ENCODE measurements at regions not wholly inside any gene's neighbourhood (a gene's known extent, or its start where the extent isn't known, plus 50 kb on each side); places are given as distances from the start of the nearest gene placed in this dataset.

- Histone ChIP-seq H3K9ac (ENCODE audit: insufficient read length) (no peak overlapping the region), H3K27ac (no peak overlapping the region), H3K36me3 (ENCODE audit: insufficient read depth, low read length) (no peaks in the 10 kb centered on the region), H3K9me3 (ENCODE audit: low read depth, low read length) (no peaks in the 10 kb centered on the region), H3K4me3 (no peak overlapping the region)
- TF ChIP-seq FOXP2 (optimal IDR thresholded peaks at IDR 0.05; ENCODE audit: control extremely low read depth, extremely low read length, insufficient read depth): no peak
- no peak for TF ChIP-seq POLR2AphosphoS5 (IDR thresholded peaks at IDR 0.05; ENCODE audit: borderline replicate concordance, low read depth, low read length)
- TF ChIP-seq EZH2 (IDR thresholded peaks at IDR 0.05): no peak
- DNase-seq (ENCODE audit: low read depth, low spot score): no peak
Observed at GRCh38 chr16:85306071-85306792, 194.0 kb upstream of the CIBAR2 start.

GRCh38 chr16:85306793-85307551 lies 194.7 kb upstream of the CIBAR2 start:
- H3K36me3 ChIP-seq (ENCODE audit: insufficient read depth, low read length): no peaks in the 10 kb centered on the region
- no peak overlapping the region for H3K27ac ChIP-seq
- no peaks in the 10 kb centered on the region for H3K9me3 ChIP-seq (ENCODE audit: low read depth, low read length)
- no peak for DNase-seq (ENCODE audit: low read depth, low spot score)
- no peak overlapping the region for H3K4me3 ChIP-seq
- TF ChIP-seq FOXP2 (optimal IDR thresholded peaks at IDR 0.05; ENCODE audit: control extremely low read depth, extremely low read length, insufficient read depth): no peak
- TF ChIP-seq EZH2 (IDR thresholded peaks at IDR 0.05): no peak
- no peak for TF ChIP-seq POLR2AphosphoS5 (IDR thresholded peaks at IDR 0.05; ENCODE audit: borderline replicate concordance, low read depth, low read length)
- H3K9ac ChIP-seq (ENCODE audit: insufficient read length): no peak overlapping the region

GRCh38 chr16:85307552-85308364 lies 195.5 kb upstream of the CIBAR2 start:
- no peak for DNase-seq (ENCODE audit: low read depth, low spot score)
- H3K9me3 ChIP-seq (ENCODE audit: low read depth, low read length): no peaks in the 10 kb centered on the region
- H3K27ac ChIP-seq: 0 out of 2 replicates have a peak overlapping the region, but pooled peaks have one; percentile 13
- H3K36me3 ChIP-seq (ENCODE audit: insufficient read depth, low read length): no peaks in the 10 kb centered on the region
- H3K9ac ChIP-seq (ENCODE audit: insufficient read length): no peak overlapping the region
- no peak for TF ChIP-seq POLR2AphosphoS5 (IDR thresholded peaks at IDR 0.05; ENCODE audit: borderline replicate concordance, low read depth, low read length)
- TF ChIP-seq FOXP2 (optimal IDR thresholded peaks at IDR 0.05; ENCODE audit: control extremely low read depth, extremely low read length, insufficient read depth): no peak
- H3K4me3 ChIP-seq: no peak overlapping the region

- Histone ChIP-seq H3K36me3 (ENCODE audit: insufficient read depth, low read length) (no peaks in the 10 kb centered on the region), H3K4me3 (no peak overlapping the region), H3K9ac (ENCODE audit: insufficient read length) (no peak overlapping the region), H3K27ac (0 out of 2 replicates have a peak overlapping the region, but pooled peaks have one; percentile 13), H3K9me3 (ENCODE audit: low read depth, low read length) (no peaks in the 10 kb centered on the region)
- DNase-seq (ENCODE audit: low read depth, low spot score): no peak
- TF ChIP-seq FOXP2 (optimal IDR thresholded peaks at IDR 0.05; ENCODE audit: control extremely low read depth, extremely low read length, insufficient read depth): no peak
- no peak for TF ChIP-seq EZH2 (IDR thresholded peaks at IDR 0.05)
- TF ChIP-seq POLR2AphosphoS5 (IDR thresholded peaks at IDR 0.05; ENCODE audit: borderline replicate concordance, low read depth, low read length): no peak
Observed at GRCh38 chr16:85308611-85309540, 196.6 kb upstream of the CIBAR2 start.

- Histone ChIP-seq H3K9me3 (ENCODE audit: low read depth, low read length) (no peaks in the 10 kb centered on the region), H3K36me3 (ENCODE audit: insufficient read depth, low read length) (no peaks in the 10 kb centered on the region), H3K9ac (ENCODE audit: insufficient read length) (no peak overlapping the region), H3K27ac (no peak overlapping the region), H3K4me3 (no peak overlapping the region)
- no peak for DNase-seq (ENCODE audit: low read depth, low spot score)
- TF ChIP-seq POLR2AphosphoS5 (IDR thresholded peaks at IDR 0.05; ENCODE audit: borderline replicate concordance, low read depth, low read length): no peak
- no peak for TF ChIP-seq FOXP2 (optimal IDR thresholded peaks at IDR 0.05; ENCODE audit: control extremely low read depth, extremely low read length, insufficient read depth)
- no peak for TF ChIP-seq EZH2 (IDR thresholded peaks at IDR 0.05)
Observed at GRCh38 chr16:85309656-85310587, 197.7 kb upstream of the CIBAR2 start.

GRCh38 chr16:85310868-85311585 lies 198.8 kb upstream of the CIBAR2 start:
- TF ChIP-seq EZH2 (IDR thresholded peaks at IDR 0.05) (no peak), FOXP2 (optimal IDR thresholded peaks at IDR 0.05; ENCODE audit: control extremely low read depth, extremely low read length, insufficient read depth) (no peak), POLR2AphosphoS5 (IDR thresholded peaks at IDR 0.05; ENCODE audit: borderline replicate concordance, low read depth, low read length) (no peak)
- H3K9me3 ChIP-seq (ENCODE audit: low read depth, low read length): no peaks in the 10 kb centered on the region
- H3K36me3 ChIP-seq (ENCODE audit: insufficient read depth, low read length): no peaks in the 10 kb centered on the region
- no peak overlapping the region for H3K27ac ChIP-seq
- H3K4me3 ChIP-seq: no peak overlapping the region
- H3K9ac ChIP-seq (ENCODE audit: insufficient read length): no peak overlapping the region
- no peak for DNase-seq (ENCODE audit: low read depth, low spot score)
